ENCODE measurements at regions not wholly inside any gene's neighbourhood (a gene's known extent, or its start where the extent isn't known, plus 50 kb on each side); places are given as distances from the start of the nearest gene placed in this dataset.
"Not testable (repeated sequence)": the region's sequence is repeated elsewhere in the genome, so short reads cannot be mapped to it uniquely, and the experiment has no call there.

DNA sequence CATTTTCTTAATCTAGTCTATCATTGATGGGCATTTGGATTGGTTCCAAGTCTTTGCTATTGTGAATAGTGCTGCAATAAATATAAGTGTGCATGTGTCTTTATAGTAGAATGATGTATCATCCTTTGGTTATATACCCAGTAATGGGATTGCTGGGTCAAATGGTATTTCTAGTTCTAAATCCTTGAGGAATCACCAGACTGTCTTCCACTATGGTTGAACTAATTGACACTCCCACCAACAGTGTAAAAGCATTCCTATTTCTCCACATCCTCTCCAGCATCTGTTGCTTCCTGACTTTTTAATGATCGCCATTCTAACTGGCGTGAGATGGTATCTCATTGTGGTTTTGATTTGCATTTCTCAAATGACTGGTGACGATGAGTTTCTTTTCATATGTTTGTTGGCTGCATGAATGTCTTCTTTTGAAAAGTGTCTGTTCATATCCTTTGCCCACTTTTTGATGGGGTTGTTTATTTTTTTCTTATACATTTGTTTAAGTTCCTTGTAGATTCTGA, 374.4 kb upstream of the NT5C1B start:
- H3K36me3 ChIP-seq (replicated peaks in 1 of 2; ENCODE audit: control insufficient read depth in 1 of 2, insufficient read depth in 2 of 2, low read length in 2 of 2); H3K4me2 ChIP-seq (ENCODE audit: low read depth, low read length); POLR2A ChIA-PET; BruUV-seq (replicated peaks); ATAC-seq; H3K4me3 ChIP-seq (replicated peaks in 1 of 3; ENCODE audit: insufficient read depth in 1 of 3, low read depth in 2 of 3, low read length in 3 of 3); H4K20me1 ChIP-seq (ENCODE audit: insufficient read depth, low read length); H2AFZ ChIP-seq (ENCODE audit: low read length); H3K9me3 ChIP-seq (ENCODE audit: low read length); CTCF ChIA-PET (ENCODE audit: low intra/inter-chr PET ratio, low total read pairs); in situ Hi-C loops (cut with HindIII; ENCODE audit: extremely low pct_ligation_motif_present, low pct_unique_long_range_greater_than_20kb); H3K9ac ChIP-seq (ENCODE audit: insufficient read depth, low read depth, low read length); intact Hi-C loops (cut with micrococcal nuclease; ENCODE audit: unreplicated experiment); H3K27ac ChIP-seq (ENCODE audit: extremely low read length, insufficient read depth, low read length); H3K79me2 ChIP-seq (ENCODE audit: insufficient read depth, low read length); FAIRE-seq; H3K4me1 ChIP-seq (ENCODE audit: insufficient read depth, low read length); H3K27me3 ChIP-seq (ENCODE audit: control insufficient read depth in 1 of 2, insufficient read depth in 2 of 2, low read length in 2 of 2); DNase-seq (ENCODE audit: low spot score): not testable (repeated sequence)
- 72% methylated on average over 3 of the region's 3 CpGs for WGBS (ENCODE audit: low lambda C conversion rate)

DNA sequence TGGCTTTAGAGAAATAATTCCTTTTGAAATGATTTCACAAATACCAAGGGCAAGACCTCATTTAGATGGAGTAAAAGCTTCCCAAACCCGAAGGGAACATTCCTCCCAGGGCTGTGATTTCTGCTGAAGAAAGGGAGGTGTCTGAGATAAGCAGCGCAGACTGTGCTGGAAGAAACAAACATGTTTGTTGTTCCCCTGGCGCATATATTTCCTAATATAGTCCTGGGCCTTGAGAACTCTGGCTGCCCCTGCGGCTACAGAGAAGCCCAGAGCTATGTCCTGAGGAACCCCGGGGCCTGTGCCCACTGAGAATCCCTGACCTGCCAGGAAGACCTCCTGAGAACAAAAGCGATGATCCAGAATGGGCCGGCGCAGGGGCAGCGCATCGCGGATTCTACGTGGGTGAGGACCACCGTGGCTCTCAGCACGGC, 372.6 kb upstream of the NT5C1B start:
- intact Hi-C loops (cut with micrococcal nuclease; ENCODE audit: unreplicated experiment) = no loop called here
- no TSS peak for BruUV-seq (replicated peaks)

More for the DNA sequence above, 372.6 kb upstream of the NT5C1B start:
- Histone ChIP-seq H3K4me1 (ENCODE audit: insufficient read depth, low read length) (no peaks in the 10 kb centered on the region), H3K79me2 (ENCODE audit: insufficient read depth, low read length) (no peaks in the 10 kb centered on the region), H3K9ac (ENCODE audit: insufficient read depth, low read depth, low read length) (no peak overlapping the region), H3K9me3 (ENCODE audit: low read length) (no peaks in the 10 kb centered on the region), H3K36me3 (replicated peaks in 1 of 2; ENCODE audit: control insufficient read depth in 1 of 2, insufficient read depth in 2 of 2, low read length in 2 of 2) (no peaks in the 10 kb centered on the region), H3K4me2 (ENCODE audit: low read depth, low read length) (no peak overlapping the region), H2AFZ (ENCODE audit: low read length) (no peak overlapping the region), H3K27me3 (ENCODE audit: control insufficient read depth in 1 of 2, insufficient read depth in 2 of 2, low read length in 2 of 2) (no peaks in the 10 kb centered on the region), H4K20me1 (ENCODE audit: insufficient read depth, low read length) (no peaks in the 10 kb centered on the region), H3K4me3 (replicated peaks in 1 of 3; ENCODE audit: insufficient read depth in 1 of 3, low read depth in 2 of 3, low read length in 3 of 3) (no peak overlapping the region), H3K27ac (ENCODE audit: extremely low read length, insufficient read depth, low read length) (no peak overlapping the region)
- FAIRE-seq (no peak), ATAC-seq (no peak), DNase-seq (ENCODE audit: low spot score) (no peak)
- in situ Hi-C loops (cut with HindIII; ENCODE audit: extremely low pct_ligation_motif_present, low pct_unique_long_range_greater_than_20kb) = no loop called here
- no peak for TF ChIP-seq IRX3 (CRISPR knock-in tag; IDR thresholded peaks at IDR 0.05; ENCODE audit: borderline replicate concordance, low read depth)
- no peak for TF ChIP-seq GATA4 (IDR thresholded peaks at IDR 0.05; ENCODE audit: borderline replicate concordance, low read depth)
- no peak for TF ChIP-seq NFIB (CRISPR knock-in tag; IDR thresholded peaks at IDR 0.05; ENCODE audit: borderline replicate concordance)
- no peak for TF ChIP-seq FOXM1 (CRISPR knock-in tag; IDR thresholded peaks at IDR 0.05)
- no peak for TF ChIP-seq NONO (IDR thresholded peaks at IDR 0.05)
- TF ChIP-seq NONO (CRISPR knock-in tag; conservative IDR thresholded peaks at IDR 0.05) = no peak
- TF ChIP-seq, protein P1, sequence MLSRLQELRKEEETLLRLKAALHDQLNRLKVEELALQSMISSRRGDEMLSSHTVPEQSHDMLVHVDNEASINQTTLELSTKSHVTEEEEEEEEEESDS (CRISPR knock-in tag; IDR thresholded peaks at IDR 0.05; ENCODE audit: borderline replicate concordance) = no peak
- TF ChIP-seq MEF2D (CRISPR knock-in tag; IDR thresholded peaks at IDR 0.05) = no peak
- TF ChIP-seq, protein P2, sequence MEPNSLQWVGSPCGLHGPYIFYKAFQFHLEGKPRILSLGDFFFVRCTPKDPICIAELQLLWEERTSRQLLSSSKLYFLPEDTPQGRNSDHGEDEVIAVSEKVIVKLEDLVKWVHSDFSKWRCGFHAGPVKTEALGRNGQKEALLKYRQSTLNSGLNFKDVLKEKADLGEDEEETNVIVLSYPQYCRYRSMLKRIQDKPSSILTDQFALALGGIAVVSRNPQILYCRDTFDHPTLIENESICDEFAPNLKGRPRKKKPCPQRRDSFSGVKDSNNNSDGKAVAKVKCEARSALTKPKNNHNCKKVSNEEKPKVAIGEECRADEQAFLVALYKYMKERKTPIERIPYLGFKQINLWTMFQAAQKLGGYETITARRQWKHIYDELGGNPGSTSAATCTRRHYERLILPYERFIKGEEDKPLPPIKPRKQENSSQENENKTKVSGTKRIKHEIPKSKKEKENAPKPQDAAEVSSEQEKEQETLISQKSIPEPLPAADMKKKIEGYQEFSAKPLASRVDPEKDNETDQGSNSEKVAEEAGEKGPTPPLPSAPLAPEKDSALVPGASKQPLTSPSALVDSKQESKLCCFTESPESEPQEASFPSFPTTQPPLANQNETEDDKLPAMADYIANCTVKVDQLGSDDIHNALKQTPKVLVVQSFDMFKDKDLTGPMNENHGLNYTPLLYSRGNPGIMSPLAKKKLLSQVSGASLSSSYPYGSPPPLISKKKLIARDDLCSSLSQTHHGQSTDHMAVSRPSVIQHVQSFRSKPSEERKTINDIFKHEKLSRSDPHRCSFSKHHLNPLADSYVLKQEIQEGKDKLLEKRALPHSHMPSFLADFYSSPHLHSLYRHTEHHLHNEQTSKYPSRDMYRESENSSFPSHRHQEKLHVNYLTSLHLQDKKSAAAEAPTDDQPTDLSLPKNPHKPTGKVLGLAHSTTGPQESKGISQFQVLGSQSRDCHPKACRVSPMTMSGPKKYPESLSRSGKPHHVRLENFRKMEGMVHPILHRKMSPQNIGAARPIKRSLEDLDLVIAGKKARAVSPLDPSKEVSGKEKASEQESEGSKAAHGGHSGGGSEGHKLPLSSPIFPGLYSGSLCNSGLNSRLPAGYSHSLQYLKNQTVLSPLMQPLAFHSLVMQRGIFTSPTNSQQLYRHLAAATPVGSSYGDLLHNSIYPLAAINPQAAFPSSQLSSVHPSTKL (CRISPR knock-in tag; IDR thresholded peaks at IDR 0.05) = no peak
- no peak for TF ChIP-seq FOXJ3 (CRISPR knock-in tag; IDR thresholded peaks at IDR 0.05; ENCODE audit: borderline replicate concordance)
- TF ChIP-seq PHB2 (IDR thresholded peaks at IDR 0.05; ENCODE audit: partially characterized antibody) = no peak
- TF ChIP-seq ZNF747 (CRISPR knock-in tag; IDR thresholded peaks at IDR 0.05; ENCODE audit: borderline replicate concordance) = no peak
- TF ChIP-seq, protein P3, sequence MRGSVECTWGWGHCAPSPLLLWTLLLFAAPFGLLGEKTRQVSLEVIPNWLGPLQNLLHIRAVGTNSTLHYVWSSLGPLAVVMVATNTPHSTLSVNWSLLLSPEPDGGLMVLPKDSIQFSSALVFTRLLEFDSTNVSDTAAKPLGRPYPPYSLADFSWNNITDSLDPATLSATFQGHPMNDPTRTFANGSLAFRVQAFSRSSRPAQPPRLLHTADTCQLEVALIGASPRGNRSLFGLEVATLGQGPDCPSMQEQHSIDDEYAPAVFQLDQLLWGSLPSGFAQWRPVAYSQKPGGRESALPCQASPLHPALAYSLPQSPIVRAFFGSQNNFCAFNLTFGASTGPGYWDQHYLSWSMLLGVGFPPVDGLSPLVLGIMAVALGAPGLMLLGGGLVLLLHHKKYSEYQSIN (CRISPR knock-in tag; IDR thresholded peaks at IDR 0.05; ENCODE audit: borderline replicate concordance) = no peak
- TF ChIP-seq RAD51 (IDR thresholded peaks at IDR 0.05; ENCODE audit: borderline replicate concordance) = no peak
- ChIA-PET CTCF (ENCODE audit: low intra/inter-chr PET ratio, low total read pairs) (no interaction called here), POLR2A (no interaction called here)
- WGBS (ENCODE audit: low lambda C conversion rate) = 89% methylated on average over 14 of the region's 14 CpGs
